GM12878 (cell line): ENCODE measurements at regions not wholly inside any gene's neighbourhood (a gene's known extent, or its start where the extent isn't known, plus 50 kb on each side); places are given as distances from the start of the nearest gene placed in this dataset.

Experiments
- CBFB ChIP-seq: IDR thresholded peaks from 2 replicates; pipeline ENCODE4 v1.6.1; 2016; ENCODE audit warnings: antibody characterized with exemption, low read depth
- ESRRA ChIP-seq: IDR thresholded peaks from 2 replicates; pipeline ENCODE4 v1.6.1; 2012; ENCODE audit warnings: mild to moderate bottlenecking, low read length, improper control_type of control experiment
- KLF5 ChIP-seq: fragments of 450-650 bp; IDR thresholded peaks from 2 replicates; pipeline ENCODE4 v1.6.1; 2014; ENCODE audit warnings: mild to moderate bottlenecking; ENCODE audit not compliant: partially characterized antibody
- MEF2A ChIP-seq: IDR thresholded peaks from 2 replicates; pipeline ENCODE4 v1.6.1; 2011; ENCODE audit warnings: low read depth, mild to moderate bottlenecking, low read length, moderate library complexity; ENCODE audit not compliant: insufficient read depth
- MTA2 ChIP-seq: fragments of 450-650 bp; IDR thresholded peaks from 2 replicates; pipeline ENCODE4 v1.6.1; 2016; ENCODE audit warnings: low read depth, mild to moderate bottlenecking, moderate library complexity
- MXI1 ChIP-seq: fragments of 150-350 bp; IDR thresholded peaks from 2 replicates; pipeline ENCODE4 v1.6.1; 2011; ENCODE audit warnings: low read depth, mild to moderate bottlenecking, inconsistent platforms, low read length, improper control_type of control experiment
- MYB ChIP-seq: fragments of 150-350 bp; IDR thresholded peaks from 2 replicates; pipeline ENCODE4 v1.6.1; 2014; ENCODE audit warnings: mild to moderate bottlenecking, low read depth, low read length, borderline replicate concordance
- NBN ChIP-seq: fragments of 450-650 bp; IDR thresholded peaks from 2 replicates; pipeline ENCODE4 v1.6.1; 2016
- NFXL1 ChIP-seq: fragments of 450-650 bp; IDR thresholded peaks from 2 replicates; pipeline ENCODE4 v1.6.1; 2017; ENCODE audit warnings: antibody characterized with exemption, mild to moderate bottlenecking, borderline replicate concordance
- NRF1 ChIP-seq: conservative IDR thresholded peaks from 2 replicates; pipeline ENCODE4 v1.6.1; 2011; ENCODE audit warnings: mild to moderate bottlenecking, low read depth, low read length, improper control_type of control experiment
- PAX5 ChIP-seq: IDR thresholded peaks from 2 replicates; pipeline ENCODE4 v1.6.1; 2011; ENCODE audit warnings: low read depth, low read length, borderline replicate concordance
- RB1 ChIP-seq: fragments of 450-650 bp; formaldehyde crosslinking; IDR thresholded peaks from 2 replicates; pipeline ENCODE4 v1.6.1; 2017; ENCODE audit warnings: mild to moderate bottlenecking, borderline replicate concordance
- RBBP5 ChIP-seq: fragments of 200-600 bp; sonication (generic); conservative IDR thresholded peaks from 2 replicates; pipeline ENCODE4 v1.6.1; 2016
- SIX5 ChIP-seq: IDR thresholded peaks from 2 replicates; pipeline ENCODE4 v1.6.1; 2011; ENCODE audit warnings: mild to moderate bottlenecking, low read depth, low read length, moderate library complexity; ENCODE audit not compliant: severe bottlenecking
- SMC3 ChIP-seq: IDR thresholded peaks from 2 replicates; pipeline ENCODE4 v1.6.1; 2011; ENCODE audit warnings: low read length, improper control_type of control experiment, borderline replicate concordance
- TCF7 ChIP-seq: IDR thresholded peaks from 2 replicates; pipeline ENCODE4 v1.6.1; 2014; ENCODE audit warnings: antibody characterized with exemption, borderline replicate concordance
- ZBED1 ChIP-seq: IDR thresholded peaks from 2 replicates; pipeline ENCODE4 v1.6.1; 2016; ENCODE audit warnings: borderline replicate concordance
- ZNF24 ChIP-seq: fragments of 450-650 bp; IDR thresholded peaks from 2 replicates; pipeline ENCODE4 v1.6.1; 2017; ENCODE audit warnings: antibody characterized with exemption, mild to moderate bottlenecking
- ZSCAN29 ChIP-seq: fragments of 450-650 bp; IDR thresholded peaks from 2 replicates; pipeline ENCODE4 v1.6.1; 2017; ENCODE audit warnings: mild to moderate bottlenecking, moderate library complexity
- TF ChIP-seq, protein P1 (sequence below): IDR thresholded peaks from 2 replicates; pipeline ENCODE4 v1.6.1; 2011; ENCODE audit warnings: low read depth, low read length, improper control_type of control experiment, borderline replicate concordance
- TF ChIP-seq, protein P2 (sequence below): IDR thresholded peaks from 2 replicates; pipeline ENCODE4 v1.6.1; 2011; ENCODE audit warnings: borderline replicate concordance, low read depth, mild to moderate bottlenecking, moderate library complexity, low read length; ENCODE audit not compliant: insufficient read depth, poor library complexity, severe bottlenecking
- TF ChIP-seq, protein P3 (sequence below): fragments of 450-650 bp; formaldehyde crosslinking; IDR thresholded peaks from 2 replicates; pipeline ENCODE4 v1.4.0; 2022; ENCODE audit warnings: mild to moderate bottlenecking, moderate library complexity
- TF ChIP-seq, protein P4 (sequence below): IDR thresholded peaks from 2 replicates; pipeline ENCODE4 v1.6.1; 2011; ENCODE audit warnings: mild to moderate bottlenecking, low read depth, low read length, moderate library complexity; ENCODE audit not compliant: insufficient replicate concordance
- TF ChIP-seq, protein P5 (sequence below): fragments of 450-650 bp; IDR thresholded peaks from 2 replicates; pipeline ENCODE4 v1.6.1; 2016; ENCODE audit warnings: mild to moderate bottlenecking

DNA sequence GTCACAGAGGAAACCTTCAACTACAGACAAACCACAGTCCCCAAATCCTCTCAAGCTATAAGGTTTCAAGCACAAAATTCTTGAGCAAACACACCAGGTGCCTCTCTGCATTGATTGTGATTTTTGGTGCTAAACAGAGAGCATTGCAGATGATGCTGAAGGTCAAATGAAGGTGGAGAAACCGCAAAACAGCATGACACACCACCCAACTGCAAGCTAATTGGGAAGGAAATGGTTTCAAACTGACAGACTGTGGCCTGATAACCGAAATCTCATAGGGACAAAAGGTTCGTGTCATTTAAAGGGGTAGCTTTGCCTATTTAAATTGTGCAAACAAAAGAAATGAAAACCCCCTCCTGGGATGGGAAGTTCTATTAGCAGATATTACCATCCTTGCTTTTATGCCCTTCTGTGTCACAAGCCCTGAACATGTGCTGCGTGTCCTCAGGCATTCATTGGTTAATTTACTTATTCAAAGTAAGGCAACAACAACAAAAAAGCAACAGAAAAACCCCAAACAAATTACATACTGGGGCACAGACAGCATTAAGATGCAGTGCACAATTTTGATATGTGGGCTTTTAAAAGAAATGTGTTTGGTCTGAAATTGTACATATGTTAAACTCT is 154.9 kb downstream of the AQP4 start (continued):
- TF ChIP-seq, protein P1, sequence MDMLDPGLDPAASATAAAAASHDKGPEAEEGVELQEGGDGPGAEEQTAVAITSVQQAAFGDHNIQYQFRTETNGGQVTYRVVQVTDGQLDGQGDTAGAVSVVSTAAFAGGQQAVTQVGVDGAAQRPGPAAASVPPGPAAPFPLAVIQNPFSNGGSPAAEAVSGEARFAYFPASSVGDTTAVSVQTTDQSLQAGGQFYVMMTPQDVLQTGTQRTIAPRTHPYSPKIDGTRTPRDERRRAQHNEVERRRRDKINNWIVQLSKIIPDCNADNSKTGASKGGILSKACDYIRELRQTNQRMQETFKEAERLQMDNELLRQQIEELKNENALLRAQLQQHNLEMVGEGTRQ: peak; percentile 20; the same call in 1 of the 2 replicates
- peak; percentile 65; the same call in 1 of the 2 replicates for TF ChIP-seq MXI1
- TF ChIP-seq, protein P2, sequence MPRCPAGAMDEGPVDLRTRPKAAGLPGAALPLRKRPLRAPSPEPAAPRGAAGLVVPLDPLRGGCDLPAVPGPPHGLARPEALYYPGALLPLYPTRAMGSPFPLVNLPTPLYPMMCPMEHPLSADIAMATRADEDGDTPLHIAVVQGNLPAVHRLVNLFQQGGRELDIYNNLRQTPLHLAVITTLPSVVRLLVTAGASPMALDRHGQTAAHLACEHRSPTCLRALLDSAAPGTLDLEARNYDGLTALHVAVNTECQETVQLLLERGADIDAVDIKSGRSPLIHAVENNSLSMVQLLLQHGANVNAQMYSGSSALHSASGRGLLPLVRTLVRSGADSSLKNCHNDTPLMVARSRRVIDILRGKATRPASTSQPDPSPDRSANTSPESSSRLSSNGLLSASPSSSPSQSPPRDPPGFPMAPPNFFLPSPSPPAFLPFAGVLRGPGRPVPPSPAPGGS: no peak
- TF ChIP-seq MTA2: peak; percentile 98
- no peak for TF ChIP-seq ZSCAN29
- TF ChIP-seq, protein P3, sequence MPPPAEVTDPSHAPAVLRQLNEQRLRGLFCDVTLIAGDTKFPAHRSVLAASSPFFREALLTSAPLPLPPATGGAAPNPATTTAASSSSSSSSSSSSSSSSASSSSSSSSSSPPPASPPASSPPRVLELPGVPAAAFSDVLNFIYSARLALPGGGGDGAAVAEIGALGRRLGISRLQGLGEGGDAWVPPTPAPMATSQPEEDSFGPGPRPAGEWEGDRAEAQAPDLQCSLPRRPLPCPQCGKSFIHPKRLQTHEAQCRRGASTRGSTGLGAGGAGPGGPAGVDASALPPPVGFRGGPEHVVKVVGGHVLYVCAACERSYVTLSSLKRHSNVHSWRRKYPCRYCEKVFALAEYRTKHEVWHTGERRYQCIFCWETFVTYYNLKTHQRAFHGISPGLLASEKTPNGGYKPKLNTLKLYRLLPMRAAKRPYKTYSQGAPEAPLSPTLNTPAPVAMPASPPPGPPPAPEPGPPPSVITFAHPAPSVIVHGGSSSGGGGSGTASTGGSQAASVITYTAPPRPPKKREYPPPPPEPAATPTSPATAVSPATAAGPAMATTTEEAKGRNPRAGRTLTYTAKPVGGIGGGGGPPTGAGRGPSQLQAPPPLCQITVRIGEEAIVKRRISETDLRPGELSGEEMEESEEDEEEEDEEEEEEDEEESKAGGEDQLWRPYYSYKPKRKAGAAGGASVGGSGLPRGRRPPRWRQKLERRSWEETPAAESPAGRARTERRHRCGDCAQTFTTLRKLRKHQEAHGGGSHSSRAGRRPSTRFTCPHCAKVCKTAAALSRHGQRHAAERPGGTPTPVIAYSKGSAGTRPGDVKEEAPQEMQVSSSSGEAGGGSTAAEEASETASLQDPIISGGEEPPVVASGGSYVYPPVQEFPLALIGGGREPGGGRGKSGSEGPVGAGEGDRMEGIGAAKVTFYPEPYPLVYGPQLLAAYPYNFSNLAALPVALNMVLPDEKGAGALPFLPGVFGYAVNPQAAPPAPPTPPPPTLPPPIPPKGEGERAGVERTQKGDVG (CRISPR knock-in tag): no peak
- TF ChIP-seq SIX5: no peak
- TF ChIP-seq NFXL1: no peak
- peak; percentile 68; the same call in 1 of the 2 replicates for TF ChIP-seq PAX5
- peak; percentile 83 for TF ChIP-seq CBFB
- peak; percentile 50; the same call in 1 of the 2 replicates for TF ChIP-seq ZBED1
- TF ChIP-seq RBBP5: no peak
- peak; percentile 67; the same call in 1 of the 2 replicates for TF ChIP-seq NBN
- no peak for TF ChIP-seq SMC3
- TF ChIP-seq, protein P4, sequence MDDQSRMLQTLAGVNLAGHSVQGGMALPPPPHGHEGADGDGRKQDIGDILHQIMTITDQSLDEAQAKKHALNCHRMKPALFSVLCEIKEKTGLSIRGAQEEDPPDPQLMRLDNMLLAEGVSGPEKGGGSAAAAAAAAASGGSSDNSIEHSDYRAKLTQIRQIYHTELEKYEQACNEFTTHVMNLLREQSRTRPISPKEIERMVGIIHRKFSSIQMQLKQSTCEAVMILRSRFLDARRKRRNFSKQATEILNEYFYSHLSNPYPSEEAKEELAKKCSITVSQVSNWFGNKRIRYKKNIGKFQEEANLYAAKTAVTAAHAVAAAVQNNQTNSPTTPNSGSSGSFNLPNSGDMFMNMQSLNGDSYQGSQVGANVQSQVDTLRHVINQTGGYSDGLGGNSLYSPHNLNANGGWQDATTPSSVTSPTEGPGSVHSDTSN: no peak
- TF ChIP-seq TCF7: no peak
- no peak for TF ChIP-seq RB1
- TF ChIP-seq NRF1: no peak
- no peak for TF ChIP-seq ZNF24
- TF ChIP-seq MYB: peak; percentile 97
- peak; percentile 99 for TF ChIP-seq ESRRA
- TF ChIP-seq MEF2A: no peak
- TF ChIP-seq, protein P5, sequence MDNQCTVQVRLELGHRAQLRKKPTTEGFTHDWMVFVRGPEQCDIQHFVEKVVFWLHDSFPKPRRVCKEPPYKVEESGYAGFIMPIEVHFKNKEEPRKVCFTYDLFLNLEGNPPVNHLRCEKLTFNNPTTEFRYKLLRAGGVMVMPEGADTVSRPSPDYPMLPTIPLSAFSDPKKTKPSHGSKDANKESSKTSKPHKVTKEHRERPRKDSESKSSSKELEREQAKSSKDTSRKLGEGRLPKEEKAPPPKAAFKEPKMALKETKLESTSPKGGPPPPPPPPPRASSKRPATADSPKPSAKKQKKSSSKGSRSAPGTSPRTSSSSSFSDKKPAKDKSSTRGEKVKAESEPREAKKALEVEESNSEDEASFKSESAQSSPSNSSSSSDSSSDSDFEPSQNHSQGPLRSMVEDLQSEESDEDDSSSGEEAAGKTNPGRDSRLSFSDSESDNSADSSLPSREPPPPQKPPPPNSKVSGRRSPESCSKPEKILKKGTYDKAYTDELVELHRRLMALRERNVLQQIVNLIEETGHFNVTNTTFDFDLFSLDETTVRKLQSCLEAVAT: peak; percentile 85
- TF ChIP-seq KLF5: no peak
